ENCODE measurements at regions not wholly inside any gene's neighbourhood (a gene's known extent, or its start where the extent isn't known, plus 50 kb on each side); places are given as distances from the start of the nearest gene placed in this dataset.

DNA sequence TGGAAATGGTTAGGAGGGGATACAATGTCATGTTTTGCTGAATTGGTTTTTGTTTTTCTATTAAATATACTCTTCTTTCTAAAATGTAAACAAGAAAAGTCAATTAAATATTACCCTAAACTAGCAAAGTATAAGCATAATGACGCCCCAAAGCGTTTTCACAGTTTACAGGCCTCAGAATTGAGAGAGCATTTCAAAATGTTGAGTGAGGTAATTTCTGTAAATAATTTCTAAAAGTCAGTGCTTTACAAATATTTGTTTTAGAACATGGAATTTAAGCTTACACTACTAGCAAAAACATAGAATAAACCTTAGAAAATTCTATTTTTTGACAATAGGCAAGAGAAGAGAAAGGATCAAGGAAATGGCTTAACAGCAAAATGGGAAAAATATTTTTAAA is 958.4 kb upstream of the USP15 start:
- TF ChIP-seq GABPA (IDR thresholded peaks at IDR 0.05; ENCODE audit: low read depth) (no peak), CTCF (IDR thresholded peaks at IDR 0.05; ENCODE audit: insufficient read depth, low read length) (no peak), REST (IDR thresholded peaks at IDR 0.05; ENCODE audit: insufficient replicate concordance, low read depth) (no peak), SPI1 (IDR thresholded peaks at IDR 0.05; ENCODE audit: borderline replicate concordance, low read depth) (no peak)
